Peyer's patch (tissue), 4 donors: ENCODE measurements at regions not wholly inside any gene's neighbourhood (a gene's known extent, or its start where the extent isn't known, plus 50 kb on each side); places are given as distances from the start of the nearest gene placed in this dataset.

Source experiments
- CTCF ChIP-seq, 6 experiments: fragments of 450-650 bp in 4 of 6; fragments of 200-600 bp in 2 of 6; sonication (generic) in 1 of 6; IDR thresholded peaks; one replicate each; pipeline ENCODE4 v1.5.1; 2017 to 2019; ENCODE audit warnings: antibody characterized with exemption in 6 of 6, mild to moderate bottlenecking in 3 of 6, moderate library complexity in 1 of 6
- POLR2A ChIP-seq, 2 donors: fragments of 450-650 bp; IDR thresholded peaks; one replicate each; pipeline ENCODE4 v1.5.1; 2017; ENCODE audit warnings: antibody characterized with exemption in 2 of 2, mild to moderate bottlenecking in 2 of 2, moderate library complexity in 2 of 2

- TF ChIP-seq CTCF (IDR thresholded peaks at IDR 0.05) (no peak), POLR2A (IDR thresholded peaks at IDR 0.05) (no peak)
Observed at GRCh38 chrX:140086691-140087090, 121.4 kb upstream of the CXorf66 start.
